Osteocyte (in vitro differentiated cells): ENCODE measurements at regions not wholly inside any gene's neighbourhood (a gene's known extent, or its start where the extent isn't known, plus 50 kb on each side); places are given as distances from the start of the nearest gene placed in this dataset.

ENCODE experiments used
- DNase-seq: peaks from one replicate; pipeline ENCODE4 v3.0.0; 2021; ENCODE audit warnings: mixed read lengths; ENCODE audit not compliant: unreplicated experiment; ENCODE audit errors: extremely low spot score
- H3K27ac Mint-ChIP-seq: one replicate; pipeline ENCODE4 v1.8.0; 2021; ENCODE audit warnings: mild to moderate bottlenecking, mixed read lengths; ENCODE audit not compliant: unreplicated experiment
- H3K27me3 Mint-ChIP-seq: one replicate; pipeline ENCODE4 v1.8.0; 2021; ENCODE audit warnings: mixed read lengths; ENCODE audit not compliant: unreplicated experiment
- H3K36me3 Mint-ChIP-seq: one replicate; pipeline ENCODE4 v1.8.0; 2021; ENCODE audit warnings: mixed read lengths; ENCODE audit not compliant: unreplicated experiment
- H3K4me1 Mint-ChIP-seq: one replicate; pipeline ENCODE4 v1.8.0; 2021; ENCODE audit warnings: mixed read lengths; ENCODE audit not compliant: unreplicated experiment
- H3K4me3 Mint-ChIP-seq: one replicate; pipeline ENCODE4 v1.8.0; 2021; ENCODE audit warnings: mild to moderate bottlenecking, moderate library complexity, mixed read lengths; ENCODE audit not compliant: unreplicated experiment
- H3K9me3 Mint-ChIP-seq: one replicate; pipeline ENCODE4 v1.8.0; 2021; ENCODE audit warnings: mixed read lengths; ENCODE audit not compliant: unreplicated experiment
- CTCF ChIP-seq: fragments of 200-600 bp; sonication (generic); IDR thresholded peaks from 2 replicates; pipeline ENCODE4 v1.5.0; 2021; ENCODE audit warnings: antibody characterized with exemption, mild to moderate bottlenecking, moderate library complexity

- Mint-ChIP-seq H3K4me1 (no peaks in the 10 kb centered on the region), H3K27me3 (no peaks in the 10 kb centered on the region), H3K27ac (no peak overlapping the region), H3K4me3 (no peak overlapping the region), H3K9me3 (peaks cover 3% of the 10 kb centered on the region), H3K36me3 (no peaks in the 10 kb centered on the region)
- no peak for TF ChIP-seq CTCF
- DNase-seq: no peak
These were observed 104.2 kb downstream of the OXSM start for GRCh38 chr3:25894101-25894500.

- DNase-seq: no peak
- Mint-ChIP-seq H3K27me3 (peaks cover 2% of the 10 kb centered on the region), H3K4me3 (no peak overlapping the region)
These were observed 105.1 kb downstream of the OXSM start for GRCh38 chr3:25895031-25895430.

GRCh38 chr3:25895443-25895842, 105.6 kb downstream of the OXSM start:
- Mint-ChIP-seq H3K36me3 (no peaks in the 10 kb centered on the region), H3K4me1 (no peaks in the 10 kb centered on the region), H3K4me3 (no peak overlapping the region), H3K27me3 (peaks cover 2% of the 10 kb centered on the region), H3K27ac (no peak overlapping the region), H3K9me3 (peaks cover 3% of the 10 kb centered on the region)
- TF ChIP-seq CTCF: no peak
- DNase-seq: no peak

More at GRCh38 chr3:25895031-25895430, 105.1 kb downstream of the OXSM start:
- TF ChIP-seq CTCF: no peak
- Mint-ChIP-seq H3K4me1 (no peaks in the 10 kb centered on the region), H3K27ac (no peak overlapping the region), H3K36me3 (no peaks in the 10 kb centered on the region), H3K9me3 (peaks cover 3% of the 10 kb centered on the region)

GRCh38 chr3:25897019-25897418, 107.1 kb downstream of the OXSM start:
- Mint-ChIP-seq H3K4me1 (no peaks in the 10 kb centered on the region), H3K4me3 (no peak overlapping the region), H3K27ac (no peak overlapping the region), H3K27me3 (peaks cover 5% of the 10 kb centered on the region), H3K36me3 (no peaks in the 10 kb centered on the region), H3K9me3 (peaks cover 3% of the 10 kb centered on the region)
- peak; percentile 45 for TF ChIP-seq CTCF
- DNase-seq: no peak

- H3K27ac Mint-ChIP-seq: no peak overlapping the region
- no peak for TF ChIP-seq CTCF
- peaks cover 16% of the 10 kb centered on the region for H3K27me3 Mint-ChIP-seq
- peaks cover 3% of the 10 kb centered on the region for H3K9me3 Mint-ChIP-seq
- no peaks in the 10 kb centered on the region for H3K36me3 Mint-ChIP-seq
- H3K4me3 Mint-ChIP-seq: no peak overlapping the region
- H3K4me1 Mint-ChIP-seq: no peaks in the 10 kb centered on the region
- DNase-seq: no peak
These were observed 109.6 kb downstream of the OXSM start for GRCh38 chr3:25899352-25900101.
